Epithelial cell of proximal tubule (primary cell): ENCODE measurements at regions not wholly inside any gene's neighbourhood (a gene's known extent, or its start where the extent isn't known, plus 50 kb on each side); places are given as distances from the start of the nearest gene placed in this dataset.

ENCODE experiments used
- DNase-seq: peaks from one replicate; pipeline ENCODE4 v3.0.0-alpha.2; 2011; ENCODE audit warnings: low read depth
- H3K4me3 ChIP-seq: 2 replicates; pipeline ENCODE4 v1.5.1; 2011; ENCODE audit warnings: low read depth, mild to moderate bottlenecking, low read length
- TF ChIP-seq, protein P1 (sequence below): conservative IDR thresholded peaks from 2 replicates; pipeline ENCODE4 v1.5.1; 2012; ENCODE audit warnings: low read depth, mild to moderate bottlenecking, low read length

- no peak overlapping the region for H3K4me3 ChIP-seq
- TF ChIP-seq, protein P1, sequence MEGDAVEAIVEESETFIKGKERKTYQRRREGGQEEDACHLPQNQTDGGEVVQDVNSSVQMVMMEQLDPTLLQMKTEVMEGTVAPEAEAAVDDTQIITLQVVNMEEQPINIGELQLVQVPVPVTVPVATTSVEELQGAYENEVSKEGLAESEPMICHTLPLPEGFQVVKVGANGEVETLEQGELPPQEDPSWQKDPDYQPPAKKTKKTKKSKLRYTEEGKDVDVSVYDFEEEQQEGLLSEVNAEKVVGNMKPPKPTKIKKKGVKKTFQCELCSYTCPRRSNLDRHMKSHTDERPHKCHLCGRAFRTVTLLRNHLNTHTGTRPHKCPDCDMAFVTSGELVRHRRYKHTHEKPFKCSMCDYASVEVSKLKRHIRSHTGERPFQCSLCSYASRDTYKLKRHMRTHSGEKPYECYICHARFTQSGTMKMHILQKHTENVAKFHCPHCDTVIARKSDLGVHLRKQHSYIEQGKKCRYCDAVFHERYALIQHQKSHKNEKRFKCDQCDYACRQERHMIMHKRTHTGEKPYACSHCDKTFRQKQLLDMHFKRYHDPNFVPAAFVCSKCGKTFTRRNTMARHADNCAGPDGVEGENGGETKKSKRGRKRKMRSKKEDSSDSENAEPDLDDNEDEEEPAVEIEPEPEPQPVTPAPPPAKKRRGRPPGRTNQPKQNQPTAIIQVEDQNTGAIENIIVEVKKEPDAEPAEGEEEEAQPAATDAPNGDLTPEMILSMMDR = no peak
- no peak for DNase-seq
These were observed 205.9 kb upstream of the MDFIC2 start for GRCh38 chr3:70518356-70518755.

- TF ChIP-seq, protein P1 = no peak
- DNase-seq = no peak
These were observed 204.9 kb upstream of the MDFIC2 start for GRCh38 chr3:70517124-70517890.

DNA sequence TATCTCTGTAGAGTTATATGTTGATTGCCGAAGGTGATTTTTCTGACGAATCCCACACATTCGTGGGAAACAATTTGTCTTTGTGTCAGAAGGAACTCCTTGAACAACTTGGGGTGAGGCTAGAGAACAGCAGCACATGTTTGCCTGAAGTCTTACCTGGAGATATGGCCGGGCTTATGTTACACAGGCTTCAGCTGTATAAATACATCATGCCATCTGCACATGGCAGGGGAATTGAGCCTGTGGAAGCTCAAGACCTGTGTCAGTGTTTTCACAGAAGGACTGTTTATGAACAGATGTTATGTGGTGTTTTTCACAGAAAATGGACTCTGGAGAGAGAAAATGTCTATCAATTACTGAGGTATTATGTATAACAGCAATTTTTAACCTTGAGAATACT, 203.6 kb upstream of the MDFIC2 start:
- TF ChIP-seq, protein P1 = no peak
- H3K4me3 ChIP-seq = no peak overlapping the region
- DNase-seq = no peak

More at GRCh38 chr3:70517124-70517890, 204.9 kb upstream of the MDFIC2 start:
- H3K4me3 ChIP-seq = no peak overlapping the region

- DNase-seq = no peak
- TF ChIP-seq, protein P1 = no peak
- H3K4me3 ChIP-seq = no peak overlapping the region
These were observed 195.0 kb upstream of the MDFIC2 start for GRCh38 chr3:70507486-70507885.

GRCh38 chr3:70506775-70507174, 194.3 kb upstream of the MDFIC2 start:
- DNase-seq = no peak
- TF ChIP-seq, protein P1 = no peak
- H3K4me3 ChIP-seq = no peak overlapping the region

GRCh38 chr3:70501561-70501960, 189.1 kb upstream of the MDFIC2 start:
- DNase-seq = no peak
- no peak overlapping the region for H3K4me3 ChIP-seq
- TF ChIP-seq, protein P1 = no peak

GRCh38 chr3:70488816-70489215, 176.4 kb upstream of the MDFIC2 start:
- no peak for DNase-seq
- H3K4me3 ChIP-seq = no peak overlapping the region
- TF ChIP-seq, protein P1 = no peak
